SK-N-SH (cell line): ENCODE measurements at regions not wholly inside any gene's neighbourhood (a gene's known extent, or its start where the extent isn't known, plus 50 kb on each side); places are given as distances from the start of the nearest gene placed in this dataset.

Source experiments
- CTCF ChIA-PET: fragments of 300-600, 350-600 bp; formaldehyde crosslinking; extraction: SDS; loops from one replicate; lab custom pipeline; 2021; lab: Yijun Ruan, JAX
- POLR2A ChIA-PET: fragments of 350-600 bp; sonication (Branson Sonifier 250); formaldehyde crosslinking; extraction: SDS; loops from one replicate; lab custom pipeline; 2020; ENCODE audit warnings: antibody characterized with exemption, inconsistent platforms; lab: Yijun Ruan, JAX
- DNase-seq: peaks from one replicate; pipeline ENCODE4 v3.0.0; 2012
- H2AFZ ChIP-seq: fragments of 200-600 bp; sonication (generic); 2 replicates; pipeline ENCODE4 v1.8.1; 2016; ENCODE audit warnings: antibody characterized with exemption, mild to moderate bottlenecking, low read depth
- H3F3A ChIP-seq: fragments of 200-600 bp; sonication (generic); replicated peaks from 2 replicates; pipeline ENCODE3; 2016; ENCODE audit warnings: antibody characterized with exemption, mild to moderate bottlenecking; ENCODE audit not compliant: insufficient read depth
- H3K27ac ChIP-seq, 2 experiments: fragments of 200-500 bp in 1 of 2; fragments of 200-600 bp in 1 of 2; sonication (Bioruptor generic) in 1 of 2; sonication (generic), shearing (Covaris generic) in 1 of 2; 2 replicates each; pipeline versions ENCODE4 v1.5.1 to v1.6.1; 2014 to 2016; ENCODE audit warnings: low read depth in 2 of 2, inconsistent platforms in 1 of 2, low read length in 1 of 2, mild to moderate bottlenecking in 1 of 2, mixed read lengths in 1 of 2
- H3K27me3 ChIP-seq: fragments of 200-600 bp; sonication (generic), shearing (Covaris generic); 2 replicates; pipeline ENCODE4 v1.6.1; 2016; ENCODE audit warnings: mixed run types; ENCODE audit not compliant: insufficient read depth
- H3K36me3 ChIP-seq, 2 experiments: fragments of 200-500 bp in 1 of 2; fragments of 200-600 bp in 1 of 2; sonication (Bioruptor generic) in 1 of 2; sonication (generic) in 1 of 2; replicated peaks in 1 of 2; 2 replicates each; pipeline versions ENCODE3 to v1.5.1; 2014 to 2016; ENCODE audit warnings: low read length in 1 of 2, mild to moderate bottlenecking in 1 of 2; ENCODE audit not compliant: insufficient read depth in 2 of 2, control insufficient read depth in 1 of 2
- H3K4me1 ChIP-seq, 2 experiments: fragments of 200-500 bp in 1 of 2; fragments of 200-600 bp in 1 of 2; sonication (Bioruptor generic) in 1 of 2; sonication (generic), shearing (Covaris generic) in 1 of 2; 2 replicates each; pipeline versions ENCODE4 v1.5.1 to v1.6.1; 2014 to 2016; ENCODE audit warnings: low read depth in 1 of 2, low read length in 1 of 2, mixed run types in 1 of 2; ENCODE audit not compliant: insufficient read depth in 2 of 2, control insufficient read depth in 1 of 2
- H3K4me2 ChIP-seq: fragments of 200-600 bp; sonication (generic), shearing (Covaris generic); 2 replicates; pipeline ENCODE4 v1.6.1; 2017; ENCODE audit warnings: mixed run types
- H3K4me3 ChIP-seq, 2 experiments: fragments of 200-500 bp in 1 of 2; fragments of 200-600 bp in 1 of 2; sonication (Bioruptor generic) in 1 of 2; sonication (generic), shearing (Covaris generic) in 1 of 2; 2 replicates each; pipeline versions ENCODE4 v1.5.1 to v1.8.1; 2014 to 2016; ENCODE audit warnings: low read depth in 2 of 2, inconsistent platforms in 1 of 2, low read length in 1 of 2, mild to moderate bottlenecking in 1 of 2, mixed read lengths in 1 of 2, moderate library complexity in 1 of 2
- H3K79me2 ChIP-seq: fragments of 200-600 bp; sonication (generic); 2 replicates; pipeline ENCODE4 v1.8.1; 2017; ENCODE audit warnings: mild to moderate bottlenecking; ENCODE audit not compliant: insufficient read depth
- H3K9ac ChIP-seq: fragments of 200-600 bp; sonication (generic); 2 replicates; pipeline ENCODE4 v1.6.1; 2017; ENCODE audit warnings: mixed run types
- H3K9me2 ChIP-seq: fragments of 200-600 bp; sonication (generic); 2 replicates; pipeline ENCODE4 v1.6.1; 2017; ENCODE audit warnings: mixed run types
- H3K9me3 ChIP-seq: fragments of 200-600 bp; sonication (generic); 2 replicates; pipeline ENCODE4 v1.6.1; 2017; ENCODE audit warnings: mixed run types, mild to moderate bottlenecking, moderate library complexity
- H4K20me1 ChIP-seq: fragments of 200-600 bp; sonication (generic); 2 replicates; pipeline ENCODE4 v1.6.1; 2017; ENCODE audit warnings: mild to moderate bottlenecking, mixed run types; ENCODE audit not compliant: insufficient read depth
- EZH2phosphoT487 ChIP-seq: fragments of 200-600 bp; sonication (generic); IDR thresholded peaks from 2 replicates; pipeline ENCODE4 v1.6.1; 2017; ENCODE audit warnings: low read depth, mixed run types, mild to moderate bottlenecking, antibody characterized with exemption, moderate library complexity, borderline replicate concordance
- FOSL2 ChIP-seq: IDR thresholded peaks from 2 replicates; pipeline ENCODE4 v1.4.0; 2012; ENCODE audit warnings: low read depth, mild to moderate bottlenecking, moderate library complexity, borderline replicate concordance
- GABPA ChIP-seq: IDR thresholded peaks from 2 replicates; pipeline ENCODE4 v1.4.0; 2012; ENCODE audit warnings: low read depth, mild to moderate bottlenecking
- JUND ChIP-seq: IDR thresholded peaks from 2 replicates; pipeline ENCODE4 v1.4.0; 2012
- MEF2A ChIP-seq: IDR thresholded peaks from 2 replicates; pipeline ENCODE4 v1.4.0; 2012; ENCODE audit warnings: low read depth, borderline replicate concordance
- MXI1 ChIP-seq: IDR thresholded peaks from 2 replicates; pipeline ENCODE4 v1.6.1; 2012; ENCODE audit warnings: mild to moderate bottlenecking, low read depth, low read length, improper control_type of control experiment
- NFIC ChIP-seq: IDR thresholded peaks from 2 replicates; pipeline ENCODE4 v1.4.0; 2012; ENCODE audit warnings: borderline replicate concordance
- NRF1 ChIP-seq: IDR thresholded peaks from 2 replicates; pipeline ENCODE4 v1.6.1; 2012; ENCODE audit warnings: low read depth, mild to moderate bottlenecking, low read length
- POLR2AphosphoS5 ChIP-seq: IDR thresholded peaks from 2 replicates; pipeline ENCODE4 v1.6.1; 2012; ENCODE audit warnings: low read depth, low read length
- RCOR1 ChIP-seq: fragments of 150-350 bp; IDR thresholded peaks from 2 replicates; pipeline ENCODE4 v1.6.1; 2017; ENCODE audit warnings: antibody characterized with exemption, low read length
- RXRA ChIP-seq: IDR thresholded peaks from 2 replicates; pipeline ENCODE4 v1.4.0; 2012; ENCODE audit warnings: low read depth, mild to moderate bottlenecking, borderline replicate concordance
- TAF1 ChIP-seq: IDR thresholded peaks from 2 replicates; pipeline ENCODE4 v1.6.1; 2012; ENCODE audit warnings: low read depth, mild to moderate bottlenecking, low read length, moderate library complexity, borderline replicate concordance
- TEAD4 ChIP-seq: IDR thresholded peaks from 2 replicates; pipeline ENCODE4 v1.4.0; 2012; ENCODE audit warnings: mild to moderate bottlenecking, borderline replicate concordance; ENCODE audit not compliant: insufficient read depth
- WGBS: methylation state at CpG from one replicate; pipeline ENCODE4 v1.1.6; 2017; ENCODE audit warnings: low lambda C conversion rate; 5-methylcytosine and 5-hydroxymethylcytosine counted together
- TF ChIP-seq, protein P1 (sequence below): IDR thresholded peaks from 2 replicates; pipeline ENCODE4 v1.4.0; 2012; ENCODE audit warnings: low read depth, borderline replicate concordance
- TF ChIP-seq, protein P2 (sequence below): fragments of 150-350 bp; IDR thresholded peaks from 2 replicates; pipeline ENCODE4 v1.6.1; 2017; ENCODE audit warnings: antibody characterized with exemption, low read length, low read depth, borderline replicate concordance
- TF ChIP-seq, protein P3 (sequence below): fragments of 150-350 bp; IDR thresholded peaks from 2 replicates; pipeline ENCODE4 v1.6.1; 2016; ENCODE audit warnings: mild to moderate bottlenecking, low read depth, low read length
- TF ChIP-seq, protein P4 (sequence below): IDR thresholded peaks from 2 replicates; pipeline ENCODE4 v1.4.0; 2012; ENCODE audit warnings: low read depth
- TF ChIP-seq, protein P5 (sequence below): IDR thresholded peaks from 2 replicates; pipeline ENCODE4 v1.4.0; 2012; ENCODE audit warnings: low read depth, borderline replicate concordance

DNA sequence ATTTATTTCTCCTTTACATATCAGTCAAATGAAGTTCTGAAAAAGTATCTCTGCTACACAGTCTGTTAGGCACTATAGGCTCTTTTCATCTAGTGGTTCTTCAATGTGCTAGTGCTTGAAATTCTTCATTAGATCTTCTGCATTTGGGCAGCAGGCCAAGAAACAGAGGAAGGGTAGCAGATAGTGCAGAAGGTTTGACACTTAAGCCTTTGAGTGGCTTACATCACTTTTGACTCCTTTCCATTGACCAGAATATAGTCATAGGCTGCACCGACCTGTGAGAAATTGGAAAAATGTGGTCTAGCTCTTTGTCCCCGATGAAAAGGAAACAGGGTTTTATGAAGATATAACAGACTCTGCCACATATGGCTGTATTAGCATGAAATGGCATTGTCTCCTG is 459.5 kb upstream of the PTGER4 start (continued):
- TF ChIP-seq TEAD4 (no peak), FOSL2 (no peak)
- TF ChIP-seq, protein P1, sequence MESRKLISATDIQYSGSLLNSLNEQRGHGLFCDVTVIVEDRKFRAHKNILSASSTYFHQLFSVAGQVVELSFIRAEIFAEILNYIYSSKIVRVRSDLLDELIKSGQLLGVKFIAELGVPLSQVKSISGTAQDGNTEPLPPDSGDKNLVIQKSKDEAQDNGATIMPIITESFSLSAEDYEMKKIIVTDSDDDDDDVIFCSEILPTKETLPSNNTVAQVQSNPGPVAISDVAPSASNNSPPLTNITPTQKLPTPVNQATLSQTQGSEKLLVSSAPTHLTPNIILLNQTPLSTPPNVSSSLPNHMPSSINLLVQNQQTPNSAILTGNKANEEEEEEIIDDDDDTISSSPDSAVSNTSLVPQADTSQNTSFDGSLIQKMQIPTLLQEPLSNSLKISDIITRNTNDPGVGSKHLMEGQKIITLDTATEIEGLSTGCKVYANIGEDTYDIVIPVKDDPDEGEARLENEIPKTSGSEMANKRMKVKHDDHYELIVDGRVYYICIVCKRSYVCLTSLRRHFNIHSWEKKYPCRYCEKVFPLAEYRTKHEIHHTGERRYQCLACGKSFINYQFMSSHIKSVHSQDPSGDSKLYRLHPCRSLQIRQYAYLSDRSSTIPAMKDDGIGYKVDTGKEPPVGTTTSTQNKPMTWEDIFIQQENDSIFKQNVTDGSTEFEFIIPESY = no peak
- TF ChIP-seq, protein P2, sequence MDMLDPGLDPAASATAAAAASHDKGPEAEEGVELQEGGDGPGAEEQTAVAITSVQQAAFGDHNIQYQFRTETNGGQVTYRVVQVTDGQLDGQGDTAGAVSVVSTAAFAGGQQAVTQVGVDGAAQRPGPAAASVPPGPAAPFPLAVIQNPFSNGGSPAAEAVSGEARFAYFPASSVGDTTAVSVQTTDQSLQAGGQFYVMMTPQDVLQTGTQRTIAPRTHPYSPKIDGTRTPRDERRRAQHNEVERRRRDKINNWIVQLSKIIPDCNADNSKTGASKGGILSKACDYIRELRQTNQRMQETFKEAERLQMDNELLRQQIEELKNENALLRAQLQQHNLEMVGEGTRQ = no peak

DNA sequence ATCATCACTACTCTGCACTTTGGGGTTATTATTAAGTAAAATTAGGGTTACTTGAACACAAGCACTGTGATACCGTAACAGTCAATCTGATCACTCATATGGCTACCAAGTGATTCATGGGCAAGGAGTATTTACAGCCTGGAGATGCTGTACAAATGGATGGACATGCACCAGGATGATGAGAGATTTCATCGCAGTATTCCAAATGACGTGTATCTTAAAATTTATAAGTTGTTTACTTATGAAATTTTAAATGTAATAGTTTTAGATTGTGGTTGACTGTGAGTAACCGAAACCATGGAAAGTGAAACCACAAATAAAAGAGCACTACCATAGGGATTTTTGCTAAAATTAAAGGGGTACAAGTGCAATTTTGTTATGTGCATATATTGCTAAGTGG is 462.2 kb upstream of the PTGER4 start:
- Histone ChIP-seq H3K36me3 (no peaks in the 10 kb centered on the region), H3K27ac (no peak overlapping the region), H3F3A (peaks cover 5% of the 10 kb centered on the region), H3K79me2 (no peaks in the 10 kb centered on the region), H4K20me1 (no peaks in the 10 kb centered on the region), H3K9me3 (no peaks in the 10 kb centered on the region), H3K9me2 (no peaks in the 10 kb centered on the region), H2AFZ (no peak overlapping the region), H3K4me1 (no peaks in the 10 kb centered on the region), H3K4me2 (no peak overlapping the region), H3K27me3 (no peaks in the 10 kb centered on the region), H3K9ac (no peak overlapping the region), H3K4me3 (no peak overlapping the region)
- WGBS = 58% methylated on average over 4 of the region's 4 CpGs
- DNase-seq = no peak
- POLR2A ChIA-PET = no interaction called here
- CTCF ChIA-PET = no interaction called here
- TF ChIP-seq FOSL2 = no peak
- TF ChIP-seq NFIC = no peak
- no peak for TF ChIP-seq TEAD4
- no peak for TF ChIP-seq JUND

DNA sequence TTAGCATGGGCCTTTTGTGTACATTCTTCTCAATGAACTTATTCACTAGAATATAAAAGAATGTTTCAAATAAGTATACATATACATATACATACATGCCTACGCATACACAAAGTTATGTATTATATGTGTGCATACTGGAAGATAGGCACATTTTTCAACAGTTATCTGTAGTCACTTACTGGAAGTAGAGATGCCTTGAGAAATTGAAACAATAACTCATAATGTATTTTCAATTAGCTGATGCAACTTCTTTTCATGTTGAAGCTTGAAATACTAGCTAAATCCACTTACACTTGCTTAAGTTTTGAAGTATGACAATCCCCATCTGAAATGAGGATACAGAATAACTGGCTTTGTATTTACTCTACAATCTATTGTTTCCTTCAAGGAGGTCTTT is 469.0 kb upstream of the PTGER4 start:
- H3K27ac ChIP-seq = no peak overlapping the region
- no peak for DNase-seq
- H3K4me3 ChIP-seq = no peak overlapping the region
- WGBS = 51% methylated on average over 1 of the region's 1 CpG
- no peaks in the 10 kb centered on the region for H3K4me1 ChIP-seq
- H3K79me2 ChIP-seq = no peaks in the 10 kb centered on the region
- POLR2A ChIA-PET = no interaction called here
- no peaks in the 10 kb centered on the region; the same call in none of the 2 replicates for H3K9me2 ChIP-seq
- no peaks in the 10 kb centered on the region; the same call in 1 of the 2 replicates for H3K27me3 ChIP-seq
- H4K20me1 ChIP-seq = no peaks in the 10 kb centered on the region
- no peaks in the 10 kb centered on the region for H3K9me3 ChIP-seq
- no peaks in the 10 kb centered on the region for H3K36me3 ChIP-seq
- CTCF ChIA-PET = interaction anchor here (0.6 kb wide), 1 partner anchor 586 kb away, joined by 5 read pairs; no protein-coding TSS in a partner anchor
- no peak overlapping the region for H3K4me2 ChIP-seq
- H2AFZ ChIP-seq = no peak overlapping the region
- H3K9ac ChIP-seq = no peak overlapping the region
- no peaks in the 10 kb centered on the region for H3F3A ChIP-seq
- TF ChIP-seq, protein P3, sequence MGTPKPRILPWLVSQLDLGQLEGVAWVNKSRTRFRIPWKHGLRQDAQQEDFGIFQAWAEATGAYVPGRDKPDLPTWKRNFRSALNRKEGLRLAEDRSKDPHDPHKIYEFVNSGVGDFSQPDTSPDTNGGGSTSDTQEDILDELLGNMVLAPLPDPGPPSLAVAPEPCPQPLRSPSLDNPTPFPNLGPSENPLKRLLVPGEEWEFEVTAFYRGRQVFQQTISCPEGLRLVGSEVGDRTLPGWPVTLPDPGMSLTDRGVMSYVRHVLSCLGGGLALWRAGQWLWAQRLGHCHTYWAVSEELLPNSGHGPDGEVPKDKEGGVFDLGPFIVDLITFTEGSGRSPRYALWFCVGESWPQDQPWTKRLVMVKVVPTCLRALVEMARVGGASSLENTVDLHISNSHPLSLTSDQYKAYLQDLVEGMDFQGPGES = no peak
- TF ChIP-seq MXI1 (no peak), TEAD4 (no peak), POLR2AphosphoS5 (no peak), RCOR1 (no peak), JUND (no peak), EZH2phosphoT487 (no peak), GABPA (no peak), NFIC (no peak), RXRA (no peak), TAF1 (no peak), FOSL2 (no peak), NRF1 (no peak), MEF2A (no peak)
- TF ChIP-seq, protein P4, sequence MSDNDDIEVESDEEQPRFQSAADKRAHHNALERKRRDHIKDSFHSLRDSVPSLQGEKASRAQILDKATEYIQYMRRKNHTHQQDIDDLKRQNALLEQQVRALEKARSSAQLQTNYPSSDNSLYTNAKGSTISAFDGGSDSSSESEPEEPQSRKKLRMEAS = no peak
- TF ChIP-seq, protein P5, sequence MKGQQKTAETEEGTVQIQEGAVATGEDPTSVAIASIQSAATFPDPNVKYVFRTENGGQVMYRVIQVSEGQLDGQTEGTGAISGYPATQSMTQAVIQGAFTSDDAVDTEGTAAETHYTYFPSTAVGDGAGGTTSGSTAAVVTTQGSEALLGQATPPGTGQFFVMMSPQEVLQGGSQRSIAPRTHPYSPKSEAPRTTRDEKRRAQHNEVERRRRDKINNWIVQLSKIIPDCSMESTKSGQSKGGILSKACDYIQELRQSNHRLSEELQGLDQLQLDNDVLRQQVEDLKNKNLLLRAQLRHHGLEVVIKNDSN = no peak
- TF ChIP-seq, protein P1 = no peak
